ENCODE measurements at regions not wholly inside any gene's neighbourhood (a gene's known extent, or its start where the extent isn't known, plus 50 kb on each side); places are given as distances from the start of the nearest gene placed in this dataset.

DNA sequence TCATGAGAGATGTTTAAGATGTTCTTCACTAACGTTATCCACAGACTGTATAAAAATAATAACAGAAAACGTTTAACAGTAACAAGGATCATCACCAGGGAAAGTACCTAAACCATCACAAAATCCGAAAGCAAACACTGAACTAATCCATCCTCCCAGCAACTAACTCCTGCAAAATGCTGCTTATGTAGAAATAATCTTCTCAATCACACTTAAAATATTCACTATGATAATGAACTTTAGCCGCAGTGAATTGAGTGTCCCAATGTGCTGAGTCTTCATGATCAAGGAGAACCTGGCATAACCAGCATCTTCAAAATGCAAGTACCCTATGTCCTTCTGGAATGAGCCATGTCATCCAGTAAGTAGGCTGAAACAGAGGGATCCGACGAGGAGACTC lies 166.1 kb downstream of the LTN1 start:
- no peak for DNase-seq

- DNase-seq, result no peak
Observed at GRCh38 chr21:28826021-28826420, 166.7 kb downstream of the LTN1 start.

GRCh38 chr21:28823429-28823828 lies 169.2 kb downstream of the LTN1 start:
- no peak for DNase-seq

DNA sequence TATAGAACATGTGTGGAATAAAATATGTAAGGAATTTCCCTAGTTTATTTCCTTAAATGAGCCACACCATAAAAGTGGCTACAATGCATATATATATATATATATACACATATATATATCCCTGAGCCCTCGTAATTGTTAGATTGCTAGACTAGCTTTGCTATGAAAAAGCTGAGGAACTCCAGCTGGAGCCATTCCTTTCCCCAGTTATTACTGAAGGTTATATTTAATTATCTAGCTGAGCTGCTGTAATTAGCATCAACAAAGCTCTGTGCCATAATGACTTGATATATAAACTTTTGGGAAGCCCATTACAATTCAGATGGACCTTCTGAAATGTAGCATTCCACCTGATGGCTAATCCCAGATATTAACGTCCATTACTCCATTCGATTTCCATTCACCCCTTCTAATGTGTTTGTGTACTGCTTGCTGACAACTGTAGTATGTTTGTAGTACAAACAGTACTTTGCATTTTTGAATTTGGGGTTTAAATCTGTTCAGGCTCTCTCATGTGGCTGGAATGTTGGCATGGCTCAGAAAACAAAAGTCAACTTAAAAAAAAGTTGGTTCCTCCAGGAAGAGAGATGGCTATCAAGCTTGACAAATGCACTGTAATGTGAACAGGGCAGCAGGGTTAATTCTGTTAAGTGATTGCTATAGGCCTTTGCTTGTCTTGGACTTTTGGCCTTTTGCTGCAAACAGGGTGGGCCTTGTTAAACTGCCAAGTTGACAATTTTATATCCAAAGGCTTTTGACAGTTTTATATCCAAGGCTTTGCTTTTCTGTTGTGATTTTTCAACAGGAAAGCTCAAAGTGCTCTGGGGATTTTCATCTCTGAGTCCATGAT lies 170.0 kb downstream of the LTN1 start:
- no peak for DNase-seq

GRCh38 chr21:28822123-28822399 lies 170.6 kb downstream of the LTN1 start:
- no peak for DNase-seq

GRCh38 chr21:28821276-28822122 lies 171.2 kb downstream of the LTN1 start:
- DNase-seq, result no peak

GRCh38 chr21:28818663-28819278 lies 173.9 kb downstream of the LTN1 start:
- no peak for DNase-seq

DNA sequence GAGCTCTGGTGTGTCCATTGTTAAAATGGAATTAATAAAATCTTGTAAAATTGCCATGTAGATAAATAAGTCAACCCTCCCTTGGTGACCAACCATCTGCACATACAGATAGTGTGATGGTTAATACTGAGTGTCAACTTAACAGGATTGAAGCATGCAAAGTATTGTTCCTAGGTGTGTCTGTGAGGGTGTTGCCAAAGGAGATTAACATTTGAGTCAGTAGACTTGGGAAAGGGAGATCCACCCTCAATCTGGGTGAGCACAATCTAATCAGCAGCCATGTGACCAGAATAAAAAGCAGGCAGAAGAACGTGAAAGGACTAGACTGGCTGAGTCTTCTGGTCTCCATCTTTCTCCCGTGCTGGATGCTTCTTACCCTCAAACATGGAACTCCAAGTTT lies 174.8 kb downstream of the LTN1 start:
- DNase-seq, result no peak

- DNase-seq, result no peak
Observed at GRCh38 chr21:28811860-28812259, 180.8 kb downstream of the LTN1 start.

DNA sequence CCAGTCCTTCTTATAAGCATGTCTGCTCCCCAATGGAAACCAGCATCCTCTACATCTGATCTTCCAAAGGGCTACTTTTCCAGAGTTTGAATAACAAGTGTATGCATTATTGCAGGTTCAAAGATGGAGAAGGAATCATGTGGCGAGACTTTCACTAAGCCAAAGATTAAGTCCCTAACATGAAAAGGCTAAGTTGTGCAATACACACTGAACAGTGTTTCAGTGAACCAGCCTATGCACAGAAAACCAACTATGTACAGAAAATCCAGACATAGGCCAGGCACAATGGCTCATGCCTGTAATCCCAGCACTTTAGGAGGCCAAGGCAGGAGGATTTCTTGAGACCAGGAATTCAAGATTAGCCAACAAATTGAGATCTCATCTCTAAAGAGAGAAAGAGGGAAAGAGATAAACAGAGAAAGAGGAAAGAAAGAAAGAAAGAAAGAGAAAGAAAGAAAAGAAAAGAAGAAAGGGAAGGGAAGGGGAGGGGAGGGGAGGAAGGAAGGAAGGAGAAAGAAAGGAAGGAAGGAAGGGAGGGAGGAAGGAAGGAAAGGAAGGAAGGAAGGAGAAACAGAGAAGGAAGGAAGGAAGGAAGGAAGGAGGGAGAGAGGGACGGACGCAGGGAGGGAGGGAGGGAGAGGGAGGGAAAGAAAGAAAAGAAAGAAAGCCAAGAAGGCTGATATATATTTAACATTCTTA lies 181.7 kb downstream of the LTN1 start:
- no peak for DNase-seq

DNA sequence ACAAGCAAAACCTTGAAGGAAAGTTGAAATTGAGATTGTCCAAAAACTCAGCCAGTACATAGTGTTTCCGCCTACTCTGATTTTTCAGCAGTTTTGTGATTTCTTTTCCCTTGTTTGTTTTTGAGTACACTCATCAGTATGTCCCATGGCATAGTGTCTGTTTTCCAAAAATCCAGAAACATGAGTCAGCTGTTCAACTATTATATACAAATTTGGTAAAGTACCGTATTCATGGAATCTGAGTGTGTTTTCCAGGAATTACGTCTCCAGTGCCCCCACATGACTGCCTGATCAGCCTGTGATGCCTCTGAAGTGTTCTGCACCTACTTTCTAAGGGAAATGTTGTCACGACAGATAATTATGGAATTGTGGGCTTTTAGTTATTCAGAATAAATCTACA lies 186.8 kb downstream of the LTN1 start:
- DNase-seq, result no peak

GRCh38 chr21:28804089-28804670 lies 188.5 kb downstream of the LTN1 start:
- no peak for DNase-seq

- no peak for DNase-seq
Observed at GRCh38 chr21:28801906-28802305, 190.8 kb downstream of the LTN1 start.

DNA sequence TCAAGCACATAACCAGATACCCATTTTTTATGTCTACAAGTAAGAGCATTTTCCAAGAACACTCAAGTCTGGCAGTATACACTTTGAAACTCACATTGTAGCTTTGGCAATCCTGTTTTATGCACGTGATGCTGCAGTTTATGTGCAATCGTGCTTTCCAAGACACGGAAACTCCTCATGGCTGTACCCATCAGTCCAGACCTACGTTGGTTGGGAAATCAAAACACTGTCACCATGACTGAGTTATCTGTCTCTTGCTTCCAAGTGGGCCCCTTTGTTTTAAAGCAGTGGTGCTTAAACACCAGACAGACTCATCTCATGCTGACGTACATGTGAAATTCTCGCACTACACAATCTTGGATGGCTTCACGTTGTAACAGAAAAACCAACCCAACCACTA lies 192.8 kb downstream of the LTN1 start:
- no peak for DNase-seq

DNA sequence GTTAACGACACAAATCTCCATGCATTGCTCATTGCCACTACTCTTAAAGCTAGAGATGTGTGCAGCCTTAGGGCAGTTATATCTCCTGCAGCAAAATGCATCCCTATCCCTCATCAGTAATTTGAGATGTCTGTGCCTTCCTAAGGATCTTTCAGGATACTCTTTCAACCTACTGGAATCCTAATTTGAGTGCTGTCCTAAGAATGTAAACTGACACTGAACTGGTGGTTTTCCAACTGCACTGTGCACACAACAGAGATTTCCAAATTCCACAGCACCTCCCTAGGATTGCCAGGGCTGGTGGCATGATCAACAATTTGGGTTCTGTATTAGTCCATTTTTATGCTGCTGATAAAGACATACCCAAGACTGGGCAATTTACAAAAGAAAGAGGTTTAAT lies 193.9 kb downstream of the LTN1 start:
- no peak for DNase-seq

GRCh38 chr21:28795251-28795650 lies 197.4 kb downstream of the LTN1 start:
- no peak for DNase-seq

- no peak for DNase-seq
Observed at GRCh38 chr21:28794371-28794851, 198.3 kb downstream of the LTN1 start.

DNA sequence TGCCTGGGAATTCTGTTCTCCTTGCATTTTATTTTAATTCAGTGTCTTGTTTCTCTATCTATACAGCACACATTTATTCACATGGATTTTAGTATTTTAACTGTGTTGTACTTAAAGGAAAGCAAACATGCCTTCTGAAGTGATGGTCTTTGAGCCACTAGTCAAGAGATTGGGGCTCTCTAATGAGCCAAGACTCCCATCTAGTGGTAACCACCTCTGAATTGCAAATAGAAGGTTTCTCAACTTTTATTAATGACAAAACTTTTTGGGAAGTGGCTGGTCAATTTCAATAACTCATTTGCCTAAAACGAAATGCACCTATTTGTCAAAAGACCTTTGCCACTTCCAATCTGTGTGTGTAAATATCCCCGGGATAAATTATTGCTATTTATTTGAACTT lies 199.6 kb downstream of the LTN1 start:
- DNase-seq, result peak in 1 of 2 donors; percentile 2

DNA sequence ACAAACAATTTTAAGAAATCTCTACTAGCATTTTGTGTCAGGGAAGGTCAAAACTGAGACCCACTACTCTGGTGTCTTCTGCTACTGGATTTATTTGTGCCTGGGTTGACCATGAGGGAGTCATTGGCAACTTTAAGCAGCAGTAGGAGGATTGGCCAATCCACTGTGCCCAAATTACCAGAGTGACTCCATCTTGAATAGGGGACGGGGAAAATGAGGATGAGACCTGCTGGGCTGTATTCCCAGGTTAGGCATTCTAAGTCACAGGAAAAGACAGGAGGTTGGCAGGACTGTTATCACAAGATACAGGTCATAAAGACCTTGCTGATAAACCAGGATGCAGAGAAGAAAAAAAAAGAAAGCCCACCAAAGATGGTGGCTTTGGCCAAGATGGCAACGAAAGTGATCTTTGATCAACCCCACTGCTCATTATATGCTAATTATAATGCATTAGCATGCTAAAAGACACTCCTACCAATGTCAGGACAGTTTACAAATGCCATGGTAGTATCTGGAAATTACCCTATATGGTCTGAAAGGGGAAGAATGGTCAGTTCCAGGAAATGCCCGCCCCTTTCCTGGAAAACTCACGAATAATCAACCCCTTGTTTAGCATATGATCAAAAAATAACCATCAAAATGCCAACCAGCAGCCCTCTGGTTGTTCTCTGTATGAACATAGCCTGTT lies 200.9 kb downstream of the LTN1 start:
- DNase-seq, result peak in 1 of 2 donors; percentile 3

GRCh38 chr21:28790335-28790734 lies 202.3 kb downstream of the LTN1 start:
- no peak for DNase-seq

DNA sequence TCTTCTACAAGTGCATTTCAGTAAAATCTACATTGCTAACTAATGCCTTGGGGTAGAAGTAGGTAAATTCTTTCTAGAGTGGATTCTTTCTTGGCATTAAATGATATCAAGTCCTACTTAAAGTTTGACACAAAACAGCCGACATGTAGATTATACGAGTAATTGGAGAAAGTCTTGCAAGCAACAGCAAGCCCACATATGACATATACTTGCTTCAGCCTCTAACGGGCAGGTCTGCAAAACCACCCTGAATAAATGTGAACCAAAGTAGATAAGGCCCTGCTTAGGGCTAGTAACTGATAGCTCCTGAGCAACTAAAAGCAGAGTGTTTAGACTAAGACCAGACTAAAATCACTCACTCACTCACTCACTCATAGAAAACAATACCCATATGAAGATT lies 203.2 kb downstream of the LTN1 start:
- no peak for DNase-seq

- DNase-seq, result no peak
Observed at GRCh38 chr21:28788030-28788429, 204.6 kb downstream of the LTN1 start.

Measured in inflammatory macrophage (primary cell).